Glomerular visceral epithelial cell (primary cell): ENCODE measurements at regions not wholly inside any gene's neighbourhood (a gene's known extent, or its start where the extent isn't known, plus 50 kb on each side); places are given as distances from the start of the nearest gene placed in this dataset.
"Not testable (repeated sequence)": the region's sequence is repeated elsewhere in the genome, so short reads cannot be mapped to it uniquely, and the experiment has no call there.

ENCODE experiments used
- DNase-seq: peaks from one replicate; pipeline ENCODE4 v3.0.0-alpha.2; 2016; ENCODE audit errors: extremely low spot score

DNA sequence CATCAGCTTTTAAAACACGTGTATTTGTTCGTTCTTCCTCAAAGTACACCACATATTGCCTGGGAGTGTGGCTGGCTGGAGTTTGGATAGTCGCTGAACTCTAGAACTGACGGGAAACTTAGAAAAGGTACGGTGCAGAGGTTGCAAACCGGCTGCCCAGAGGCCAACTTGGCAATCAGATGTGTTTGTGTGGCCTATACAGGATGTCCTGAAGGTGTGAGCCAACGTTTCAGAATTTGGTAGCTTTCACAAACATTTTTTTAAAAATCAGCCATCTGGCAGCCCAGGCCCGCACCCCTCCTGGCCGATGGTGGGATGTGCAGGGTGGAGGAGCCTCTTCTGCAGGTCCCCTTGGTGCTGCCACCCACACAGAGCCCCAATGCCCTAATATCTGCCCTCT is 73.6 kb upstream of the SLC25A33 start:
- DNase-seq, result no peak

GRCh38 chr1:9466780-9467758 is 72.2 kb upstream of the SLC25A33 start:
- no peak for DNase-seq

DNA sequence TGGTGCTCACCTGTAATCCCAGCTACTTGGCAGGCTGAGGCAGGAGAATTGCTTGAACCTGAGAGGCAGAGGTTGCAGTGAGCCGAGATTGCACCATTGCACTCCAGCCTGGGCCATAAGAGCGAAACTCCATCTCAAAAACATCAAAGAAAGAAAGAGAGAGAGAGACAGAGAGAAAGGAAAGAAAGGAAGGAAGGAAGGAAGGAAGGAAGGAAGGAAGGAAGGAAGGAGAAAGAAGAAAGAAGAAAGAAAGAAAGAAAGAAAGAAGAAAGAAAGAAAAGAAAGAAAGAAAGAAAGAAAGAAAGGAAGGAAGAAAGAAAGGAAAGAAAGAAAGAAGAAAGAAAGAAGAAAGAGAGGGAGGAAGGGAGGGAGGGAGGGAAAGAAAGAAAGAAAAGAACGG is 69.4 kb upstream of the SLC25A33 start:
- DNase-seq, result not testable (repeated sequence)

DNA sequence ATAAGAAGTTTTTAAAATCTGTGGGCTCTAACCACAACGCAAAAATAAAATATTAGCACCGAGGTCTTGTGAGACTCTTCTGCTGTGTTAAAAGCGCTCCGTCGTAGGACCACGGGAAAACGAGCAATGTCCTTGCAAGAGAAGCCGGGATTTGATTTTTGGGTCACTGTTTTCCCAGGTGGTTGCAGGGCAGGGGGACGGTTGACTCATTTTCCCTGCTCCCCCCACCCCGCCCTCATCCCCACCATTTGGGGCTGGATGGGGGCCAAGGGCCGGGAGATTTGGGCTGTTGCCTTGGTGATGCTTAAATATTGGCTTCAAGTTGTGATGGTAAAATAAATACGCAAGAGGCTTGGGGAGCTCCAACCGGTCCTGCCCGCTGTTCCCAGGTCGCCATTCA is 67.6 kb upstream of the SLC25A33 start:
- DNase-seq, result no peak

DNA sequence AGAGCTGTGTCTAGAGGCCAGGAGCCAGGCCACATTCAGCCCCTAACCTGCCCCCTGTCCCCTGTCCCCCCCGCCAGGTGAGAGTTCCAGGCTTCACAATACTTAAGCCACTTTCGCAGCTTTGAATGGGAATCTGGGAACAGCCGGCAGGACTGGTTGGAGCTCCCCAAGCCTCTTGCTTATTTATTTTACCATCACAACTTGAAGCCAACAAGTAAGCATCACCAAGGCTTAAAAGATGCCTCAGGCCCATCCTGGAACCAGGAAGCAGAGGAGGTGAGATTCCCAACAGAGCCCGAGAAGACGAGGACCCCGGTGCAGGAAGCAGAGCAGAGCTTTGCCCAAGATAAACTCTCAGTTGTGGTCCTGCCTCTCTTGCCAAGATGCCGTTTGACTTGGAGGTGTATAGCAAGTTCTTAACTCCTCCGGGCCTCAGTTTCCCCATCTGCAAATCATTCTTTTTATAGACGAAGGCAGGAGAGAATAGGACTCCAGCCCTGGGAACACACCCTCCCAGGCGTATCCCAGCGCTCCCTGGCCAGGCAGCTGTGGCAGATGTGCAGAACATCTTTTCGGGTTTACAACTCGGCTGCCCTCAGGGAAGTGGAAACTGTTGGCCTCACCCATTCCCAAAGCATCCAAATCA is 66.8 kb upstream of the SLC25A33 start:
- no peak for DNase-seq

GRCh38 chr1:9473032-9473807 is 66.0 kb upstream of the SLC25A33 start:
- peak; percentile 78 for DNase-seq

GRCh38 chr1:9475061-9475627 is 64.1 kb upstream of the SLC25A33 start:
- DNase-seq, result no peak

GRCh38 chr1:9476790-9477463 is 62.3 kb upstream of the SLC25A33 start:
- peak; percentile 15 for DNase-seq

DNA sequence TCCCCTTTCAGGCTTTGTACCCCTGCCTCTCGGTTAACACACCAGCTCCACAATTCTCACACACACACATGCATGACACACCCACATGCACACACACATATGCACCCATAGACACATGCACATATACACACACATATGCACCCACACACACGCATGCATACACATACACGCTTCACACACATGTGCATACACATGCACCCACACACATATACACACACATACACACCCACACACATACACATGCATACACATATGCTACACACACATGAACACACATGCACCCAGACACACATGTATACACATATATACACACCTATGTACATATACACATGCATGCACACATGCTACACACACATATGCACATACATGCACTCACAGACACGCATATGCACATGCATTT is 61.7 kb upstream of the SLC25A33 start:
- no peak for DNase-seq

- no peak for DNase-seq
These were observed 61.2 kb upstream of the SLC25A33 start for GRCh38 chr1:9478021-9478420.

DNA sequence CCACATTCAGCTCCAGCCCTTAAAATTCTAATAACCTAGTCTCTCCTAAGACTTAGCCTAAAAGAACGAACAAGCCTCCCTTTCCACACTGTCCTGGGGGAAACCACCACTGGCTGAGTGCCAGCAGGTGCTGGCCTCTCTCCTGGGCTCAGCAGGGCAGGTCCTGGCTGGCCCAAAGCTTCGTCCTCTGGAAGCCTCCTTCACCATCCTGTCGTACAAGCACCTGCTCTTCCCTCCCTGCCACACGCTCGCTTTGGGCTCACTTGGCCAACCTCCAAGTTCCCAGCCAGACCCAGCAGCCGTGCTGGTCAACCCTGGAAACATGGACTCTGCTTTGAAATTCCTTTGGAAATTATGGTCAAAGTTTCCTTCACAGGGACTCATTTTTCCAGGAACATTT is 58.2 kb upstream of the SLC25A33 start:
- DNase-seq, result no peak

DNA sequence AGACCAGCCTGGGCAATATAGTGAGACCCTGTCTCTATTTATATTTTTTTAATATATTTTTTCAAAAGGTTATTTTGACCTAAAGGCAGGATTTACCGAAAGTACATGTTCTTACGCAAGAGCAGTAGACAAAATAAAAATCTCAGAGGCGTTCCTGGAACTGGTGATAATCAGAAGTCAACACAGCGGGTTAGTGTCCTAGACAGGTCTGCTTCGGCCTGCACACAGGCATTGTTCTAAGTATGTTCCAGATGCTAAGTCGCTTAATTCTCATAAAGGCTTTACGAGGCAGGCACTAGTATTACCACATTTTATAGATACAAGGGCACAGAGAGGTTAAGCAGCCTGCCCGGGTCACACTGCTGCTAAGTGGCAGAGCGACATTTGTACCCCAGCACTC is 56.9 kb upstream of the SLC25A33 start:
- no peak for DNase-seq

GRCh38 chr1:9482816-9483572 is 56.3 kb upstream of the SLC25A33 start:
- DNase-seq, result no peak

DNA sequence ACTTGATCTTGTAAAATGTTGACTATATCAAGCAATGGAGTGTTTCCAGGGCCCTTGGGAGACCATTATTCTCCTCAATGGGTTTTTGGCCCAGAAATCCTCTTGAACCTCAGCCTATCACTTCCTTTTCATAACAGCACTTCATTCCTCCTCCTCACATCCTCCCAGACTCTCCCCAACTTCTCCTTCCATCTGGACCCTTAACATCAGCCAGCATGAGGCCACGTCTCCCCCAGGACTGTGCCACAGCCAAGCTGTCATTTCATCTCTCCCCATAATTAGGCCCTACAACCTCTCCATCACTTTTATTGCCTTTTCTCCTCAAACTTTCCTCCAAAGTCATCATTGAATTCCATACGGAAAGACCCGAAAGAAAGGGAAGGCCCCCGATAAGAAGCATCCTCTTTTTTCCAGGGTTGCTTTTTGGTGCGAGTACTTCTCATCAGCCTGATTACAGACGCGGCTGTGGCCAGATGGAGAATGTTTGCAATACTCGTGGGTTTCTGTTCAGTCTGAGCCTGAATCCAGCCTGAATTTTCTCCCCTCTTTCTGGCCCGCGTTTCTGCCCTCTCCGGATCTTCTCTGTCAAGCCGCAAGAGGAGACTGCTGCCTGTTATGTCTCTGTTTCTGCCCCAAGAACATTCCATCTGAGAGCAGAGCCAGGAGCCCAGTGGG is 52.7 kb upstream of the SLC25A33 start:
- DNase-seq, result no peak
